Liver (tissue), 3 donors: ENCODE measurements at regions not wholly inside any gene's neighbourhood (a gene's known extent, or its start where the extent isn't known, plus 50 kb on each side); places are given as distances from the start of the nearest gene placed in this dataset.

ENCODE experiments used
- EGR1 ChIP-seq, 2 donors: IDR thresholded peaks; 2 replicates each; pipeline ENCODE4 v1.6.1; 2016 to 2018; ENCODE audit warnings: antibody characterized with exemption in 2 of 2, low read depth in 2 of 2
- GABPA ChIP-seq, 2 donors: IDR thresholded peaks in 1 of 2; conservative IDR thresholded peaks in 1 of 2; 2 replicates each; pipeline ENCODE4 v1.6.1; 2016; ENCODE audit warnings: antibody characterized with exemption in 2 of 2, mild to moderate bottlenecking in 1 of 2, moderate library complexity in 1 of 2
- JUND ChIP-seq, 2 donors: IDR thresholded peaks; 2 replicates each; pipeline ENCODE4 v1.6.1; 2016; ENCODE audit warnings: antibody characterized with exemption in 2 of 2
- MAX ChIP-seq: IDR thresholded peaks from 2 replicates; pipeline ENCODE4 v1.6.1; 2016; ENCODE audit warnings: antibody characterized with exemption
- RAD21 ChIP-seq, 2 donors: IDR thresholded peaks; 2 replicates each; pipeline ENCODE4 v1.6.1; 2016; ENCODE audit warnings: antibody characterized with exemption in 2 of 2, mild to moderate bottlenecking in 2 of 2
- REST ChIP-seq: IDR thresholded peaks from 2 replicates; pipeline ENCODE4 v1.6.1; 2016; ENCODE audit warnings: antibody characterized with exemption, mild to moderate bottlenecking
- RXRA ChIP-seq, 2 donors: IDR thresholded peaks; 2 replicates each; pipeline ENCODE4 v1.6.1; 2017 to 2018; ENCODE audit warnings: antibody characterized with exemption in 2 of 2, mild to moderate bottlenecking in 1 of 2
- TAF1 ChIP-seq: conservative IDR thresholded peaks from 2 replicates; pipeline ENCODE4 v1.6.1; 2016; ENCODE audit warnings: antibody characterized with exemption, mild to moderate bottlenecking
- TF ChIP-seq, protein P1 (sequence below): fragments of 150-350 bp; IDR thresholded peaks from 2 replicates; pipeline ENCODE4 v1.5.1; 2017; ENCODE audit warnings: improper control_type of control experiment, low read depth, low read length; ENCODE audit not compliant: missing input control
- TF ChIP-seq, protein P2 (sequence below): IDR thresholded peaks from 2 replicates; pipeline ENCODE4 v1.6.1; 2016; ENCODE audit warnings: antibody characterized with exemption
- donor health status: healthy.
- donor health status: healthy.

GRCh38 chr4:67152976-67153375, 392.3 kb downstream of the CENPC start:
- TF ChIP-seq, protein P1, sequence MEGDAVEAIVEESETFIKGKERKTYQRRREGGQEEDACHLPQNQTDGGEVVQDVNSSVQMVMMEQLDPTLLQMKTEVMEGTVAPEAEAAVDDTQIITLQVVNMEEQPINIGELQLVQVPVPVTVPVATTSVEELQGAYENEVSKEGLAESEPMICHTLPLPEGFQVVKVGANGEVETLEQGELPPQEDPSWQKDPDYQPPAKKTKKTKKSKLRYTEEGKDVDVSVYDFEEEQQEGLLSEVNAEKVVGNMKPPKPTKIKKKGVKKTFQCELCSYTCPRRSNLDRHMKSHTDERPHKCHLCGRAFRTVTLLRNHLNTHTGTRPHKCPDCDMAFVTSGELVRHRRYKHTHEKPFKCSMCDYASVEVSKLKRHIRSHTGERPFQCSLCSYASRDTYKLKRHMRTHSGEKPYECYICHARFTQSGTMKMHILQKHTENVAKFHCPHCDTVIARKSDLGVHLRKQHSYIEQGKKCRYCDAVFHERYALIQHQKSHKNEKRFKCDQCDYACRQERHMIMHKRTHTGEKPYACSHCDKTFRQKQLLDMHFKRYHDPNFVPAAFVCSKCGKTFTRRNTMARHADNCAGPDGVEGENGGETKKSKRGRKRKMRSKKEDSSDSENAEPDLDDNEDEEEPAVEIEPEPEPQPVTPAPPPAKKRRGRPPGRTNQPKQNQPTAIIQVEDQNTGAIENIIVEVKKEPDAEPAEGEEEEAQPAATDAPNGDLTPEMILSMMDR: no peak
- TF ChIP-seq RXRA (IDR thresholded peaks at IDR 0.05) (no peak), REST (no peak), MAX (no peak), RAD21 (IDR thresholded peaks at IDR 0.05) (no peak), JUND (IDR thresholded peaks at IDR 0.05) (no peak), TAF1 (no peak), GABPA (IDR thresholded peaks at IDR 0.05 in 1 of 2, conservative IDR thresholded peaks at IDR 0.05 in 1 of 2) (no peak), EGR1 (IDR thresholded peaks at IDR 0.05; ENCODE audit: low read depth in 2 of 2) (no peak)
- TF ChIP-seq, protein P2, sequence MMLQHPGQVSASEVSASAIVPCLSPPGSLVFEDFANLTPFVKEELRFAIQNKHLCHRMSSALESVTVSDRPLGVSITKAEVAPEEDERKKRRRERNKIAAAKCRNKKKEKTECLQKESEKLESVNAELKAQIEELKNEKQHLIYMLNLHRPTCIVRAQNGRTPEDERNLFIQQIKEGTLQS: no peak
